ENCODE measurements at regions not wholly inside any gene's neighbourhood (a gene's known extent, or its start where the extent isn't known, plus 50 kb on each side); places are given as distances from the start of the nearest gene placed in this dataset.

DNA sequence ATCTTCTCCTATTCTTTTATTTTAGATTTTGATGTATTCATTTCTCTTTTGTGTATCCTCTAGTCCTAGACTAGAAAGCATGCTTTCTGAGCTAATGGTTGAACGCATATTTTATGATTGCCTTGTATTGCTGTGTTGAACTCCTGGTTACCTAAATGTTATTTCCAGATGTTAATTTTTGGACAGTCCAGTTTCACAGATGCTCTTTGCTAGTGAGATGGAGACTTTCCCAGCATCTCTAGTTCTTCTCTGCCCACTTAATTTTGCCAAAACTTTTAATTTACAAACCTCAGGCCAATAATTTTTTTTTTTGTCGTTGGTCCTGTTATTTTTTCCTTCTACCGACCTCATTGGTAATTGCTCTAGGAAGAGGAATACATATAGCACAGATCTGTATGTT, 153.2 kb downstream of the HAUS1 start:
- no peak for DNase-seq (ENCODE audit: extremely low spot score, unreplicated experiment)
- Mint-ChIP-seq H3K27ac (ENCODE audit: unreplicated experiment) (no peak overlapping the region), H3K9me3 (ENCODE audit: unreplicated experiment) (no peaks in the 10 kb centered on the region), H3K4me1 (ENCODE audit: unreplicated experiment) (peaks cover 46% of the 10 kb centered on the region), H3K27me3 (ENCODE audit: unreplicated experiment) (no peaks in the 10 kb centered on the region), H3K36me3 (ENCODE audit: unreplicated experiment) (peaks cover 22% of the 10 kb centered on the region), H3K4me3 (ENCODE audit: unreplicated experiment) (no peak overlapping the region)
- TF ChIP-seq, protein P1, sequence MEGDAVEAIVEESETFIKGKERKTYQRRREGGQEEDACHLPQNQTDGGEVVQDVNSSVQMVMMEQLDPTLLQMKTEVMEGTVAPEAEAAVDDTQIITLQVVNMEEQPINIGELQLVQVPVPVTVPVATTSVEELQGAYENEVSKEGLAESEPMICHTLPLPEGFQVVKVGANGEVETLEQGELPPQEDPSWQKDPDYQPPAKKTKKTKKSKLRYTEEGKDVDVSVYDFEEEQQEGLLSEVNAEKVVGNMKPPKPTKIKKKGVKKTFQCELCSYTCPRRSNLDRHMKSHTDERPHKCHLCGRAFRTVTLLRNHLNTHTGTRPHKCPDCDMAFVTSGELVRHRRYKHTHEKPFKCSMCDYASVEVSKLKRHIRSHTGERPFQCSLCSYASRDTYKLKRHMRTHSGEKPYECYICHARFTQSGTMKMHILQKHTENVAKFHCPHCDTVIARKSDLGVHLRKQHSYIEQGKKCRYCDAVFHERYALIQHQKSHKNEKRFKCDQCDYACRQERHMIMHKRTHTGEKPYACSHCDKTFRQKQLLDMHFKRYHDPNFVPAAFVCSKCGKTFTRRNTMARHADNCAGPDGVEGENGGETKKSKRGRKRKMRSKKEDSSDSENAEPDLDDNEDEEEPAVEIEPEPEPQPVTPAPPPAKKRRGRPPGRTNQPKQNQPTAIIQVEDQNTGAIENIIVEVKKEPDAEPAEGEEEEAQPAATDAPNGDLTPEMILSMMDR (IDR thresholded peaks at IDR 0.05) = no peak

DNA sequence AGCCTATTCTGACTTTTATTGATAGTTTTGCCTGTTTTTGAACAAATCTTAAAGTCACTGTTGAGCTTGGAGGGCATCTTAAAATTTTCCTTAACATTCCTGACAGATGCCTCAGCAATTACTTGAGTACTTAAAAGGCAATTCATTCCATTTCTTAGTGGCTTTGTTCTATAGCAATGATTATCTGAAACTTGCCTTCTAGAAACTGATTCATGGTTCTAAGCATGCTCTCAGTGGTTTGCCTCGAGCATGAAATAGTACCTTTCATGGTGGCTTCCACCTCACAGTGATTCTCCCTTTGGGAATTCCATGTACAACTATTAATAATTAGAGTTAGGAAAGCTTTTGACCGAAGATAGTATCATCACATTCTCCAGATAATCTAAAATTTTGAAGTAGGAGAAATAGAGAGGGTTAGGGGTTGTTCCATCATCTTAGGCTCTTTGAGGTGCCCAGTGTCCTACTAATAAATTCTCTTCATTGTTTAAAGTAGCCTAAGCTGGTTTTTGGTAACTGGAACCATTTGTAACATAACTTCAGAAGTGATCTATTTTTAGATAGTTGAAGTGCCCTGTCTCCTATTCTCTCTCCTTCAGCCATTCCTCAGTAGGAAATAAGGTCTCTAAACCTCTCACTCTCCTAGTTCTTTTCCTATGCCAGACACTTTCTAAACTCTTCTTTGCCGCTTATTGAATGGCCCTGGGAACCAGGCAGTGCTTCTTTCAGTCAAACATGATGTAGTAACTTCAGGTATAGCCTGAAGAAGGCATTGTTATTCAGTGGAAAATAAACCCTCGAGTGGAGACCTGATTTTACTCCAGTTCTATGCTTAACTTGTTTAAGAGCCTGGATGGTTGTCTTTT, 156.1 kb downstream of the HAUS1 start:
- Mint-ChIP-seq H3K9me3 (ENCODE audit: unreplicated experiment) (no peaks in the 10 kb centered on the region), H3K36me3 (ENCODE audit: unreplicated experiment) (peaks cover 28% of the 10 kb centered on the region), H3K4me3 (ENCODE audit: unreplicated experiment) (no peak overlapping the region), H3K4me1 (ENCODE audit: unreplicated experiment) (peaks cover 55% of the 10 kb centered on the region), H3K27ac (ENCODE audit: unreplicated experiment) (peak overlapping the region; percentile 65), H3K27me3 (ENCODE audit: unreplicated experiment) (no peaks in the 10 kb centered on the region)
- no peak for DNase-seq (ENCODE audit: extremely low spot score, unreplicated experiment)
- TF ChIP-seq, protein P1 (IDR thresholded peaks at IDR 0.05) = no peak

DNA sequence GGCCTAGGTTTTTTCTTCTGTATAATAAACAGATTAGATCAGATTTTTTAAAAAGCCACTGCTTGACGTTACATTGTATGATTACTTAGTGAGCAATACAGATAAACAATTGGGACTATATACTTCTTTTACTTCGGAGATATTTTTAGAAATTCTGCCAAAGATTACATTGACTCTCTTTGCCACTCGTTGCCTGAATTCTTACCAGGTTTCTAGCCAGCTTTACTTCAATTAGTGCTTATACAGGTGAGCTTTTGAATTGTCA, 156.6 kb downstream of the HAUS1 start:
- Mint-ChIP-seq H3K4me1 (ENCODE audit: unreplicated experiment) (peaks cover 61% of the 10 kb centered on the region), H3K27ac (ENCODE audit: unreplicated experiment) (peak overlapping the region; percentile 65), H3K4me3 (ENCODE audit: unreplicated experiment) (no peak overlapping the region), H3K9me3 (ENCODE audit: unreplicated experiment) (no peaks in the 10 kb centered on the region), H3K36me3 (ENCODE audit: unreplicated experiment) (peaks cover 26% of the 10 kb centered on the region), H3K27me3 (ENCODE audit: unreplicated experiment) (no peaks in the 10 kb centered on the region)
- TF ChIP-seq, protein P1 (IDR thresholded peaks at IDR 0.05) = no peak
- no peak for DNase-seq (ENCODE audit: extremely low spot score, unreplicated experiment)

DNA sequence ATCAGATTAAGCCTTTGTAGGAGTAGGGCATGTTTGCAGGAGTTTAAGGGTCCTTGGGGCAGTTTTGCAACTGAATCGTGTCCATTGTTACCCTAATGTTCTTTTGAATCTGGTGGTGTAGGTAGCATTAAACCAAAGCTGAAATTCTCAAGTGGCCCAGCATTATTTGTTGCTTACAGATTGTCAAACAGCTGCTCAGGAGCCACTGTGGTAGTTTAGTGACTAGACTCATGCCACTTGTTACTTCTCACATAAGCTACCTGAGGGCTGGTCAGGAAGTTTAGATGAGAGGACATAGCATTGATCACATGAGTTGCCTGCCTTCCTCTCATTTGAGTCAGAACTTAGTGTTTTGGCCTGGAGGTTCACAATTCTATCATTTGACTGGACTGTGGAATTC, 157.6 kb downstream of the HAUS1 start:
- Mint-ChIP-seq H3K4me1 (ENCODE audit: unreplicated experiment) (peaks cover 60% of the 10 kb centered on the region), H3K27ac (ENCODE audit: unreplicated experiment) (no peak overlapping the region), H3K36me3 (ENCODE audit: unreplicated experiment) (peaks cover 18% of the 10 kb centered on the region), H3K27me3 (ENCODE audit: unreplicated experiment) (no peaks in the 10 kb centered on the region), H3K4me3 (ENCODE audit: unreplicated experiment) (no peak overlapping the region), H3K9me3 (ENCODE audit: unreplicated experiment) (no peaks in the 10 kb centered on the region)
- TF ChIP-seq, protein P1 (IDR thresholded peaks at IDR 0.05) = no peak
- DNase-seq (ENCODE audit: extremely low spot score, unreplicated experiment) = no peak

DNA sequence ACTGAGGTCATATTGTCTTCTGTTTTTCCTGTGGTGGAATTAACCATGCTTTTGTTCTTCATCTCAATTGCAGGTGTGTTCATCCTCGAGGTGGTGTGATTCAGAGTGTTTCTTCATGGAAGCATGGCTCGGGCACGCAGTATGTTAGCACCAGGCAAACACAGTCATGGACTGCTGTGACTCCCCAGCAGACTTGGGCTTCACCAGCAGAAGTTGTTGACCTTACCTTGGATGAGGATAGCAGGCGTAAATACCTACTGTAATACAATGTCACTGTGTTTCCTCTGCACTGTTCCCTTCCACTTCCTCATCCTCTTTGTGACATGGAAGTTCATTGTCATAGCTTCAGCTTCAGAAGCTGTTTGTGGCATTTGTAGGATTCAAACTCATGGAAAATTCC, 158.7 kb downstream of the HAUS1 start:
- Mint-ChIP-seq H3K4me3 (ENCODE audit: unreplicated experiment) (no peak overlapping the region), H3K27me3 (ENCODE audit: unreplicated experiment) (no peaks in the 10 kb centered on the region), H3K36me3 (ENCODE audit: unreplicated experiment) (peaks cover 13% of the 10 kb centered on the region), H3K9me3 (ENCODE audit: unreplicated experiment) (no peaks in the 10 kb centered on the region), H3K27ac (ENCODE audit: unreplicated experiment) (no peak overlapping the region), H3K4me1 (ENCODE audit: unreplicated experiment) (peaks cover 58% of the 10 kb centered on the region)
- DNase-seq (ENCODE audit: extremely low spot score, unreplicated experiment) = no peak
- TF ChIP-seq, protein P1 (IDR thresholded peaks at IDR 0.05) = no peak

All from osteocyte (in vitro differentiated cells).